ENCODE measurements at regions not wholly inside any gene's neighbourhood (a gene's known extent, or its start where the extent isn't known, plus 50 kb on each side); places are given as distances from the start of the nearest gene placed in this dataset.

- DNase-seq (no peak), ATAC-seq (ENCODE audit: low read depth) (no peak)
- Mint-ChIP-seq H3K4me3 (no peak overlapping the region), H3K27ac (no peak overlapping the region), H3K4me1 (no peaks in the 10 kb centered on the region), H3K27me3 (no peaks in the 10 kb centered on the region), H3K36me3 (ENCODE audit: low read depth) (no peaks in the 10 kb centered on the region), H3K9me3 (no peaks in the 10 kb centered on the region)
- CTCF ChIA-PET = no interaction called here
- intact Hi-C loops (cut with micrococcal nuclease) = no loop called here
- POLR2A ChIA-PET = no interaction called here
- no peak for TF ChIP-seq CTCF (IDR thresholded peaks at IDR 0.05)
Measured at GRCh38 chr2:4972472-4972871, 719.7 kb upstream of the SOX11 start.

- Mint-ChIP-seq H3K4me1 (no peaks in the 10 kb centered on the region), H3K4me3 (no peak overlapping the region), H3K27me3 (no peaks in the 10 kb centered on the region), H3K9me3 (peaks cover under 1% of the 10 kb centered on the region), H3K27ac (no peak overlapping the region), H3K36me3 (ENCODE audit: low read depth) (no peaks in the 10 kb centered on the region)
- ChIA-PET POLR2A (no interaction called here), CTCF (no interaction called here)
- ATAC-seq (ENCODE audit: low read depth) (no peak), DNase-seq (no peak)
- no peak for TF ChIP-seq CTCF (IDR thresholded peaks at IDR 0.05)
- intact Hi-C loops (cut with micrococcal nuclease) = no loop called here
Measured at GRCh38 chr2:4973354-4973753, 718.8 kb upstream of the SOX11 start.

DNA sequence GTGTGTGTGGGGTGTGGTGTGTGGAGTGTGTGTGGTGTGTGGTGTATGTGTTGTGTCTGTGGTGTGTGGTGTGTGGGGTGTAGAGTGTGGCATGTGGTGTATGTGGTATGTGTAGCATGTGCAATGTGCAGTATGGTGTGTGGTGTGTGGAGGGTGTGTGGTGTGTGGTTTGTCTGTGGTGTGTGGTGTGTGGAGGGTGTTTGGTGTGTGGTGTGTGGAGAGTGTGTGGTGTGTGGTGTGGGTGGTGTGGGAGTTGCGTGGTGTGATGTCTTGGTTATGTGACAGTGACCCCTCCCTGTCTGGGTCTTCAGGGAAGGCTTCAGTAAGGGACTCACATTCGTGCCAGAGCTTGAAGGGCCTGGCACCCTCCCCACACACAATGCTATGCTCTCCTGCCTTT is 718.2 kb upstream of the SOX11 start:
- no peaks in the 10 kb centered on the region for H3K27me3 Mint-ChIP-seq
- no peak for ATAC-seq (ENCODE audit: low read depth)
- no peaks in the 10 kb centered on the region for H3K4me1 Mint-ChIP-seq
- ChIA-PET POLR2A (no interaction called here), CTCF (no interaction called here)
- DNase-seq = no peak
- no peak for TF ChIP-seq CTCF (IDR thresholded peaks at IDR 0.05)
- H3K4me3 Mint-ChIP-seq = no peak overlapping the region
- H3K27ac Mint-ChIP-seq = no peak overlapping the region
- H3K9me3 Mint-ChIP-seq = peaks cover 3% of the 10 kb centered on the region
- intact Hi-C loops (cut with micrococcal nuclease) = no loop called here
- H3K36me3 Mint-ChIP-seq (ENCODE audit: low read depth) = no peaks in the 10 kb centered on the region

GRCh38 chr2:4976407-4976806 is 715.8 kb upstream of the SOX11 start:
- CTCF ChIA-PET = no interaction called here
- intact Hi-C loops (cut with micrococcal nuclease) = no loop called here
- no peaks in the 10 kb centered on the region for H3K4me1 Mint-ChIP-seq

GRCh38 chr2:4979111-4979510 is 713.1 kb upstream of the SOX11 start:
- POLR2A ChIA-PET = no interaction called here
- Mint-ChIP-seq H3K36me3 (ENCODE audit: low read depth) (no peaks in the 10 kb centered on the region), H3K4me1 (no peaks in the 10 kb centered on the region), H3K27me3 (no peaks in the 10 kb centered on the region), H3K9me3 (peaks cover 3% of the 10 kb centered on the region), H3K27ac (no peak overlapping the region), H3K4me3 (no peak overlapping the region)
- intact Hi-C loops (cut with micrococcal nuclease) = no loop called here
- CTCF ChIA-PET = no interaction called here
- no peak for TF ChIP-seq CTCF (IDR thresholded peaks at IDR 0.05)
- no peak for DNase-seq
- ATAC-seq (ENCODE audit: low read depth) = no peak

More at GRCh38 chr2:4976407-4976806, 715.8 kb upstream of the SOX11 start:
- H3K4me3 Mint-ChIP-seq = no peak overlapping the region
- H3K36me3 Mint-ChIP-seq (ENCODE audit: low read depth) = no peaks in the 10 kb centered on the region
- no peak overlapping the region for H3K27ac Mint-ChIP-seq
- no peak for TF ChIP-seq CTCF (IDR thresholded peaks at IDR 0.05)
- DNase-seq (no peak), ATAC-seq (ENCODE audit: low read depth) (no peak)
- H3K27me3 Mint-ChIP-seq = no peaks in the 10 kb centered on the region
- POLR2A ChIA-PET = no interaction called here
- H3K9me3 Mint-ChIP-seq = peaks cover 3% of the 10 kb centered on the region

Data from activated B cell treated with CpG ODN at 0.5 μM for 24 hours (primary cell).